ENCODE measurements at regions not wholly inside any gene's neighbourhood (a gene's known extent, or its start where the extent isn't known, plus 50 kb on each side); places are given as distances from the start of the nearest gene placed in this dataset.
"Not testable (repeated sequence)": the region's sequence is repeated elsewhere in the genome, so short reads cannot be mapped to it uniquely, and the experiment has no call there.

DNA sequence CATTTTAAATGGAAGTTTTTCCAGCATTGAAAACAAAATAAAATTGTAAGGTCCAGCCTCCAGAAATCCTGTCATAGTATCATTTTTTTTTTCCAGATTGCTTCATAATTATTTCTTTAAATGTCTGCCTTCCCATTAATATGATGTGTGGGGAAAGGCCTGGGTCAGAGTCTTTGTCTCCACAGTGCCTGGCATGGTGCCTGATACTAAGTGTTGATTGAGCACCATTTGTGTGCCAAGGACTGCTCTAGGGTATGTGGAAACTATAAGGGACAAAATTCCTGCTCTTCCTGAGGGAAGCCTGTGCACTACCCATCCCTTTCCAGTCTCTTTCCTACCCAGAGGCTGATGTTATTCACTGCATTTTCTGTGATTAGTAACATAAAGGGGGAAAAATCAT is 53.1 kb upstream of the BEND4 start:
- no peak for DNase-seq (ENCODE audit: low read depth)

DNA sequence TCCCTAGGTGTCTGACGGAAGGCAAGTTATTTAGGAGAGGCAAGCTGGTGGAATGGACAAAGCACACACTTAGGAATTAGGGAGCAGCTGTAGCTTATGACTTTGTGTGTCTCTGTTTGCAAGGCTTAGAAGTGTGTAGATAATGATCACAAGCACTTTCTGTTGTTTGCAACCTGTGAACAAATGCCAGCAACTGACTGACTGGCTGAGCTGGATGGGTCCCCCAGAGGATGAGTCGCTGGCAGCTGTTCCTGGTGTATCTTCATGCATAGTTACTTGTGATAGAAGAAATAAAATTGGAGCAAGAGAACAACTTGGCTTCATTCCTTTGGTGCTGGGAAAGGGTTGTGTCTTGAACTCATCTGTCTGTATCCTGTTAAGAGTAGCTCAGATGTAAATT is 64.2 kb upstream of the BEND4 start:
- DNase-seq (ENCODE audit: low read depth), result no peak

DNA sequence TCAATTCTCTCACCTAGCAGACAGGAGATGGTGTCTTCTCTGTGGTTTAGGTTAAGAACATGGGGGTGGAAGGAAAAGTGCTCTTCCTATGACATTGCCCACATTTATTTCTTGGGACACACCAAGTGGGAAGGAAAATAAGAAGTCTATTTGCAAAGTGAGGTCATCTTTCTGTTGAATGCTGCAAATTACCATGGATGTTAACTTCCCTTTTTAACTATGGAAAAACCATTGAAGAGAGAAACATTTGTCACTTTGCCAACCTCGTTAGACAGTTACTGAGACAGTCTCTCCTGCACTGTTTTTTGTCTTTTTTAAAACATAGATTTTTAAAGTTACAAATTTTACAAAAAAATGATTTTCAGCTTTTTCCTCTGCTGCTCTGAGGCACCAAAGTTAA is 72.8 kb upstream of the BEND4 start:
- DNase-seq (ENCODE audit: low read depth), result no peak

DNA sequence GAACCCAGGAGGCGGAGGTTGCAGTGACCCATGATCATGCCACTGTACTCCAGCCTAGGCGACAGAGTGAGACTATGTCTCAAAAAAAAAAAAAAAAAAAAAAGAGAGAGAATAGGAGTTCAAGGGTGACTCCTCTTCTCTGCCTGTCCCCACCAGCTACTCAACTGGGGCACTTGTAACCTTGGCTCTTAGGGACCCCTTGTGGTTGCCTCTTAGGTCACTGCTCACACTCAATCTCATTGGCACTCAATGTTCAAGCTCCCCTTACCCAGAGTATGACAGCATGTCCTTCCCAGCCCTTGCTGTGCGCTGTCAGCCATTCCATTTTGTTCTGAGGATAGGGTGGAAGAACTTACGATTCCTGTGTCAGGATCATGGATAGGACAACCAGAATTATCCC is 82.4 kb upstream of the BEND4 start:
- no peak for DNase-seq (ENCODE audit: low read depth)

DNA sequence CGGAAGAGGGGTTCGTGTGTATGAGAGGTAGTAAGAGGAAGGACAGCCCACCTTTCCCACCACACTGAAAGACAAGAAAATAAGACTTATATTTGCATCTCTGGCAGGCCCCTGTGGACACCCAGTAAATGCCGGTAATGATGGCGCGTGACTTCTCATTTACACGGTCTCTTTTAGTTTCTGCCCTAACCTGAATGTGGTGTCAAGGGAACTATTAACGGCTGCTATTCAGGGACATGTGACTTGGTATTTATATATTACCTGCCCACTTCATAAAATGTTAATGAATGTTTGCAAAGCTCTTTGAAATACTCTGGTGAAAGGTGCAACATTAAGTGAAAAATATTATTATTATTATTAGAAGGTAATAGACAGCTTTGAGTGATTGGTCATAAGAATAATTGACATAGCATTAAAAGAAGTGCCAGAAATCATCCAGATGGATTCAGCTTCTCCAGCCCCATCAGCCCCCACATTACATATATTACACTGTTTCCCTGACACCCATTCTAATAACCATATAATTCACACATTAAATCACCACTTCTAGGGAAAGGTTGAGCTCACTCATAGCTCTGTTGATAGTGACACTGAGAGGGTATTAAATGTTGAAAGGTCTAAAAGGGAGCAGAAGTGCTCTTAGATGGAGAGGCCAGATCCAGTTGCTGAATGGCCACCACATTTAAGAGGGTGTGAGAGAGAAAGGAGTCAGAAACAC is 83.0 kb upstream of the BEND4 start:
- no peak for DNase-seq (ENCODE audit: low read depth)

DNA sequence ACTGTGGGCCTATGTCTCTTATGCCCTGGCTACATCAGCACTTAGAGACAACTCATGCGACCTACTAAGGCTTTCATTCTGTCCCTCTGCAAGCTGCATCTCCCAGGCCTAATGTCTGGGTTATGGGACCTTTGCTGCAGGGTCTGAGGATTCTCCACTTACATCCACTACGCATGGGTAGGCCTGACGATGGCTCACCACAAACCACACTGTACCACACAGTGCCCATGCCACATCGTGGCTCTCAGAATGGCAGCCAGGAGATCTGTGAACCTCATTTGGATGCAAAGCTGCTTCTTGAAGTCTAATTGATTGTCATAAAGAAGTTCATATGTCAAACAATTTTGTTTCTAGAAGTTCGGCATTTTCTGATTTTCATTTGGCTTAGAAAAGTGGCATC is 84.6 kb upstream of the BEND4 start:
- DNase-seq (ENCODE audit: low read depth), result no peak

DNA sequence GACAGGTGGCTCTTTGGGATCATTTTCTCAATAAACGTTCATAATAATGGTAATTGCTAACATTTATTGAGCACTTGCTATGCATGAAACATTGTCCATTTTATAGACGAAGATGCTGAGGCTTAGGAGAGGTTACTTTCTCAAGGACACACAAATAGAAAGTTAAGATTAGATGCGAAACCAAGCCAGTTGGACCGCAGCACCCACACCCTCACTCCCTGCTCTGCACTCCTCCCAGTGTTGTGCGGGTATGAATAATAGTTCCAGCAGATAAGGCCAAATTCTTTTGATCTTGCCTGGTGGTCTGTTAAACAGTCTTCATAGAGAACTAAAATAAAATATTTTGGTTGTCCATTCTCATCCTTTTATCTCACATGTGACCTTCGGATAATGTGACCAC is 85.0 kb upstream of the BEND4 start:
- DNase-seq (ENCODE audit: low read depth), result no peak

DNA sequence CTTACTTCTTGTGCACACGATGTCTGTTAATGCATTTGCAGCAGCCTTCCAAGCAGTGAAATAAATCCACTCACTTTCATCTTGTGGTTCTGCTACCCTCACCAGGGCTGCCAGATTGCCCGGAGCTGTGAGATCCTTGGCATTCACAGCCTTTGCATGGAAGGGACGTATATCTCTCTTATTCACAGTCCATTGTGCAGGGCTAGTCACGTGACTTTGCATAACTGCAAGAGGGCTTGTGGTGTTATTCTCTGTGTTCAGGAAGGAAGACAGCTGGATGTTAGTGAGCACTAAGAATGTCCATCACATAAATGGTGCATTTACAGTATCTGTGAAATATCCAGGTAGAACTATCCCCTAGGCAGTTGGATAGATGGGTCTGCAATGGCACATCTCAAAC is 96.5 kb upstream of the BEND4 start:
- DNase-seq (ENCODE audit: low read depth), result no peak

DNA sequence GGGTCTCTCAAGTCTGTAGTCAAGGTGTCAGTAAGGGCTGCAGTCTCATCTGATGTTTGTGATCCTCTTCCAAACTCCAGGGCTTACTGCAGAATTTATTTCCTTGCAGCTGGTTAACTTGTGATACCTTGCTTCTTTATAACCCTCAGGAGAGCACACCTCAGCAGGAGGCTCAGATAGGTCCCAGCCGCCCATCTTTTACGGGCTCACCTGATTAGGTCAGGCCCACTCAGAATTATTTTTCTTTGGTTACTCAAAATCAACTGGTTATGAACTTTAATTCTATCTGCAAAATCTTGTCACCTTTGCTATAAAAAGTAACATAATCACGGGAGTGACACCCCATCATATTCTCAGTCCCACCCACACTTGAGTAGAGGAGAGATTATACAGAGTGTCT is 99.9 kb upstream of the BEND4 start:
- DNase-seq (ENCODE audit: low read depth), result no peak

DNA sequence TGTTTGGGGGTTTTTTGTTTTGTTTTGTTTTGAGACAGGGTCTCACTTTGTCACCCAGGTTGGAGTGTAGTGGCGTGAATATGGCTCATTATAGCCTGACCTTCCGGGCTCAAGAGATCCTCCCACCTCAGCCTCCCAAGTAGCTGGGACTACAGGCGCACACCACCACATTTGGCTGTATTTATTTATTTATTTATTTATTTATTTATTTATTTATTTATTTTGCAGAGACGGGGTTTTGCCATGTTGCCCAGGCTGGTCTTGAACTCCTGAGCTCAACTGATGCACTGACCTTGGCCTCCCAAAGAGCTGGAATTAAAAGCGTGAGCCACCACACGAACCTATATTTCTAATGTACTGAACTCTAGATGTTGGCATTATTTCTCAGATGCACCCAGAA is 105.2 kb upstream of the BEND4 start:
- DNase-seq (ENCODE audit: low read depth), result not testable (repeated sequence)

DNA sequence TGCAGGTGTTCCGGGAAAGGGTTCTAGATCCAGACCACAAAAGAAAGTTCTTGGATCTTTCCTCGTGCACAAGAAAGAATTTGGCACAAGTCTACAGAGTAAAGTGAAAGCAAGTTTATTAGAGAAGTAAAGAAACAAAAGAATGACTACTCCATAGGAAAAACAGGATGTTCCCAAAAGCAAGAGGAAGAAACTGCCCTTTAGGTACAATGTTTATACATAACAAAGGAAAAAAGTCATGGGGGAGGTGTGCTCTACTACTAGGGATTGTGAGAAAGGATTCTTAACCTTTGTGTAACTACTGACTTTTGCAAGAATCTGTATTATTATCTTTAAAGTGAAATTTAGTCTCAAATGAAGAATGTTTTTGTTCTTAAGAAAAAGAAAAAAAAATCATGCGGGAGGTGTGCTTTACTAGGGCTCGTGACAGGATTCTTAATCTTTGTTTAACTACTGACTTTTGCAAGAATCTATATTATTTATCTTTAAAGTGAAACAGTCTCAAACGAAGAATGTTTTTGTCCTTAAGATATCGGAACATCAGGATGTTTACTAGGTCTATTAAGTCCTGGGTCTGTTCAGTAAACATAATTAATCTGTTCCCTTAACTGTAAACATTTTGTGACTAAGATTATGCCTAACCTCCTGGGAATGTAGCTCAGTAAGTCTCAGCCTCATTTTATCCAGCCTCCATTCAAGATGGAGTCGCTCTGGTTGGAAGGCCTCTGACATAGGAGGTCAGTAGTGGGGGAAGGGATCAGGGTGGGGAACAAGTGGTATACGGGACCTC is 110.4 kb upstream of the BEND4 start:
- no peak for DNase-seq (ENCODE audit: low read depth)

DNA sequence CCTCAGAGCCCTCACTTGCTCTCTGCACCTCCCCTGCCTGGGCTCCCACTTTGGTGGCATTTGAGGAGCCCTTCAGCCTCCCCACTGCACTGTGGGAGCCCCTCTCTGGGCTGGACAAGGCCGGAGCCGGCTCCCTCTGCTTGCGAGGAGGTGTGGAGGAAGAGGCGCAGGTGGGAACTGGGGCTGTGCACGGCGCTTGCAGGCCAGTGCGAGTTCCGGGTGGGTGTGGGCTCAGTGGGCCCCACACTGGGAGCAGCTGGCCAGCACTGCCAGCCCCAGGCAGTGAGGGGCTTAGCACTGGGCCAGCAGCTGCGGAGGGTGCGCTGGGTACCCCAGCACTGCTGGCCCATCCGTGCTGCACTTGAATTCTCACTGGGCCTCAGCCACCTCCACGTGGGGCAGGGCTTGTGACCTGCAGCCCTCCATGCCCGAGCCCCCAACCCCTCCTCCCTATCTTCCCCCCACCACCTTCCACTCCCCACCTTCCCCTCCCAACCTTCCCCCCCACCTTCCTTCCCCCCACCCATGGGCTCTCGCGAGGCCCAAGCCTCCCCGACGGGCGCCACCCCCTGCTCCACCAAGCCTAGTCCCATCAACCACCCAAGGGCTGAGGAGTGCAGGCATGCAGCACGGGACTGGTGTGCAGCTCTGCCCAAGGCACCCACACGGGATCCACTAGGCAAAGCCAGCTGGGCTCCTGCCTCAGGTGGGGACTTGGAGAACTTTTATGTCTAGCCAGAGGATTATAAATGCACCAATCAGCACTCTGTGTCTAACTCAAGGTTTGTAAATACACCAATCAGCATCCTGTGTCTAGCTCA is 113.5 kb upstream of the BEND4 start:
- no peak for DNase-seq (ENCODE audit: low read depth)

DNA sequence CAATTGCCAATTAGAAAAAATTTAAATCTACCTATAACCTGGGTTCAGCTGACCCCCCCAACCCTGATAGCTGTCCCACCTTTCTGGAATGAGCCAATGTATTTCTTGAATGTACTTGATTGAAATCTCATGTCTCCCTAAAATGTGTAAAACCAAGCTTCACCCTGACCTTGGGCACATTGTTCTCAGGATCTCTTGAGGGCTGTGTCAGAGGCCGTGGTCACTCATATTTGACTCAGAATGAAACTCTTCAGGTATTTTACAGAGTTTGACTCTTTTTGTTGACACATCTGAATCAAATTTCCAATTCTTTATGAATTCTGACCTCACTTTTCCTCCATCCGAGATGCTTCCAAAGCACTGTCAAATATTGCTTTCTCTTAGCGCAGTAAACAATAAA is 115.3 kb upstream of the BEND4 start:
- no peak for DNase-seq (ENCODE audit: low read depth)

DNA sequence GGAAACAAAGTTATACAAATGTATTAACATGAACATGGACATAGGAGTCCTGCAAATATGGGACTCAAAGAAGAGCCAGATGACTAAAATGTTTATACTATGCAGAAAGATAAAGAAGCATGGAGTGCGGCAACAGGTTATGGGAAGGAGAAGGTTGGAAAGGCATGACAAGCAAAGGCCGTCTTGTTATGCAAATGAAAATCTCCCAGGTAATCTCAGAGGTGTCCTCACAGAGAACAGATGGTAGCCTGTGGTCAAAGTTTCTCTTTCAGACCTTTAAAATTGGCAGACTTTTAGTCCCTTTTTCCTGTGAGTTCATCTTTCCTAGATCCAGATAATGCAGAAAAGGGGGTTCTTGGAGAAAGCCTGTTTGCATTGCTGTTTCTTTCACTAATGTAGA is 116.4 kb upstream of the BEND4 start:
- DNase-seq (ENCODE audit: low read depth), result no peak

DNA sequence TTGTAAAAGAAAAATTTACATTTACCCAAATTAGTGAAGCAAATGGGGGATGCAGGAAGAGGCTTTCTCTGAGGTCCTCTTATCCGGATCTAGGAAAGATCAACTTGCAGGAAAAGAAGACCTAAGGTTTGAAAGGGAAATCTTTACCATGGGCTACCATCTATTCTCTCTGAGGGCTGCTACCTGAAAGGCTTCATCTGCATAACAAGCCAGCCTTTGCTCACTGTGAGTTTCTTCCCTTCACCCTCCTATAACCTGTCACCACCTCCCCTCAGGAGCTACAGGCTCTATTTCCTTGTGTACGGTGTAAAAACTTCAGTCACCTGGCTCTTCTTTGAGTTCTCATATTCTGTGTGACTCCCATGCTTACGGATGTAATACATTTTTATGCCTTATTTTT is 118.6 kb upstream of the BEND4 start:
- DNase-seq (ENCODE audit: low read depth), result no peak

DNA sequence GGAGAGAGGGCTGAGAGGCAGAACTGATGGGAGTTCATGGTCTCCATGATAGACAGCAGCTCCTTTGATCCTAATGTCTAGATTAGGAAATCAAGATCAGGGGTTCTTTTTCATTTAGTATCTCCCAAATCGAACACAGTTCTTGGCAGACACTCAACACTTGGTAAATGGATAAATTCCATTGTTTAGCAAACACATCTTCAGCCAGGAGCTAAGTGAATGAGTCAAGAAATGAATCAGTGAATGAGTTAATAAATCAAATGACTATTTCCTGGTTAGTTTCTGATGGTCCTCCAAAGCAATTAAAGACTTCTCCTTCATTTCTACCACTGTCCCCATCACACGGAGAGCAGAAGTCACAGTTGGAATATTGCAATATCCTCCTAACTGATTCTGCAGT is 120.0 kb upstream of the SHISA3 start:
- no peak for DNase-seq (ENCODE audit: low read depth)

DNA sequence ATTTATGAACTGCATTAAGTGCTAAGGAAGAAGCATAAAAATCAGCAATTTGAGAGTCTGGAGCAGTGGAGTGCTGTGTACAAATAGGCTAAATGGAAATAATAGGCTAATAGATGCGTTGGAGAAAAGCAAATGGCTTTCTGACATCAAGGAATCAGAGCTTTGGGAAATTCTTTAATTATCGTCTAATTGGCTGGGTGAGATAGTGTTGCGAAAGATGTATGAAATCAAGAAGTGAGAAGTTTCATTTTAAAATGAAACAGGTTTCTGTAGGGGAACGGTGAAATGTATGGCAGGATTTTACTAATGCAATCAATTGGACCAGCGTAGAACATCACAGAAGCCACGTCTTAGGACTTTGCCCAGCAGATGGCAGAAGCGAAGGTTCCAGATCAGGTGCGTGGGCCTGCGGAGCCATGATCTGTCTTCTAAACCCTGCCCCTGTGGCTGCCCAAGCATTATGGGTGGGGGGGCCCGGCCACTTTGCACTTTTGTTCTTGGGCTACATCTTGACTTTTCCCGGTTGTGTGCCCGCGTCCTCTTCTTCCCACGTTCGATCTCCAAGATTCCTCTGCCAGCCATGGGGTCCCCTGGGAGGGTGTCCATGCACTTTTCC is 118.5 kb upstream of the SHISA3 start:
- no peak for DNase-seq (ENCODE audit: low read depth)

DNA sequence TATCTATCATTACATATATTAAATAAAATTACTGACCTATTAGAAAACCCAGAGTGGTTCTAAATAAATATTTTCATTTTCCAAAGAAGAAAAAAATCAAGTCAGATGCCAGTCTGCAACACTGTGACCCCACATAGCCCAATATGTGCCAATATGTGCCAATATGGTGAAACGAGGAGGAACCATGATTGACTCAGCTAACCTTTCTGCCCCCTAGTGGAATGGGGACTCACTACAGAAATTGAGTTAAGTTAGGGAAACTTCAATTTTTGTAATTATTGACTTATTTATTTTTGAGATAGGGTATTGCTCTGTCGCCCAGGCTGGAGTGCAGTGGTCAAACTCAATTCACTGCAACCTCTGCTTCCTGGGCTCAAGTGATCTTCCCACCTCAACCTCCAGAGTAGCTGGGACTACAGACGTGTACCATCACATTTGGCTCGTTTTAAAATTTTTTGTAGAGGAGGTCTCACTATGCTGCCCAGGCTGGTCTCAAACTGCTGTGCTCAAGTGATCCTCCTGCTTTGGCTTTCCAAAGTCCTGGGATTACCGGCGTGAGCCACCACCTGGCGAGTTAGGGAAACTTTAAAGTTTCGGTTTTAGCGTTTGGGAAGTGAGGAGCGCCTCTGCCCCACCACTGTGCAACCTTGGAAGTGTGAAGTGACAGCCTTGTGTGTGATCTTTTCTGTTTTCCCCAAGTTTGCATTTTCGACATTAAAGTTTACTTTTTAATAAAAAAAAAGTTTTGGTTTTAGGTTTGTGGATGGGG is 116.8 kb upstream of the SHISA3 start:
- DNase-seq (ENCODE audit: low read depth), result peak; percentile 9

DNA sequence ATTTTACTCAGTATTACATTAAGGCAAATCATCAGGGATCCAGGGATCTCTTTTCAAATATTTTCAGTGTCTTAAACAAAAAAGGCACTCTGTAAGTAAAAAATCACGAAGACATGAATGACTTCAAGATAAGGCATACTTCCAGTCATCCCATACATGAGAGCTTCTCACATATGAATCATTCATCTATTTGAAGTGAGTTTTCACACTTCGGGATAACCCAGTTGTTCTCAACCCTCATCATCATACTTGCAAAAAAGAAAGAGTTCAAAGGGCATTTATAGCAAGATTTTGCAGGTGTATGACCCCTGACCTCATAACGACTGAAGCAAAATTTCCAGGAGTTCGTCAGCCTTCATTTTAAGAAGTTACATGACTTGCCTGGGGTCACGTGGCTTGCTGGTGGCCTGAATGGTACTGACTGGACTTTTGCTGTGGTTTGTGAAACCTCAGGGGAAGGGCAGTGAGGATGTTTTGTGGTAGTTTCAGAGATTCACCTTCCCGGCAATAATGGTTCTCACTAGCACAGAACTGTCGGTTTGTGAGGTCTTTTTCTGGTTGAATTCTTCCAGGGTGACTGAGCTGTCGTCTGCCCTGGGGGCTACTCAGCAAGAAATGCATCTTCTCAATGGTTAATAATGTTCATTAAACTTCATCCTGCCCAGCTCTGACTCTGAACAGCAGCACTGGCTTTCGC is 115.8 kb upstream of the SHISA3 start:
- DNase-seq (ENCODE audit: low read depth), result peak; percentile 8
